Liver (tissue), 8 donors: ENCODE measurements at regions not wholly inside any gene's neighbourhood (a gene's known extent, or its start where the extent isn't known, plus 50 kb on each side); places are given as distances from the start of the nearest gene placed in this dataset.

Source experiments
- DNase-seq: peaks from one replicate; pipeline ENCODE4 v3.0.0-alpha.2; 2017; ENCODE audit warnings: low spot score
- H3K27ac ChIP-seq, 2 donors: one replicate each; pipeline ENCODE4 v1.7.0; 2013; ENCODE audit warnings: inconsistent platforms in 2 of 2, low read length in 2 of 2, control low read depth in 1 of 2, low read depth in 1 of 2, mild to moderate bottlenecking in 1 of 2
- H3K27me3 ChIP-seq, 4 donors: one replicate each; pipeline versions ENCODE4 v1.6.1 to v1.7.0; 2013; ENCODE audit warnings: low read length in 3 of 4, inconsistent platforms in 1 of 4, mild to moderate bottlenecking in 1 of 4, moderate library complexity in 1 of 4; ENCODE audit not compliant: control insufficient read depth in 4 of 4, insufficient read depth in 4 of 4
- H3K36me3 ChIP-seq, 4 donors: one replicate each; pipeline versions ENCODE4 v1.6.1 to v1.7.0; 2013; ENCODE audit warnings: low read length in 3 of 4, mild to moderate bottlenecking in 3 of 4, low read depth in 1 of 4, moderate library complexity in 1 of 4; ENCODE audit not compliant: control insufficient read depth in 4 of 4, insufficient read depth in 3 of 4
- H3K4me1 ChIP-seq, 4 donors: one replicate each; pipeline versions ENCODE4 v1.6.1 to v1.7.0; 2013; ENCODE audit warnings: low read length in 3 of 4, mild to moderate bottlenecking in 3 of 4, moderate library complexity in 1 of 4; ENCODE audit not compliant: control insufficient read depth in 4 of 4, insufficient read depth in 4 of 4
- H3K4me3 ChIP-seq, 3 donors: one replicate each; pipeline versions ENCODE4 v1.6.1 to v1.7.0; 2013; ENCODE audit warnings: low read length in 3 of 3, control low read depth in 1 of 3, low read depth in 1 of 3, mild to moderate bottlenecking in 1 of 3
- H3K9ac ChIP-seq, 2 donors: one replicate each; pipeline ENCODE4 v1.7.0; 2013; ENCODE audit warnings: low read length in 2 of 2, mild to moderate bottlenecking in 2 of 2, moderate library complexity in 2 of 2, control low read depth in 1 of 2, low read depth in 1 of 2
- H3K9me3 ChIP-seq, 4 donors: one replicate each; pipeline versions ENCODE4 v1.6.1 to v1.7.0; 2013; ENCODE audit warnings: low read length in 3 of 4; ENCODE audit not compliant: control insufficient read depth in 4 of 4
- ATF3 ChIP-seq: IDR thresholded peaks from 2 replicates; pipeline ENCODE4 v1.6.1; 2016; ENCODE audit warnings: antibody characterized with exemption
- CTCF ChIP-seq: fragments of 150-350 bp; IDR thresholded peaks from 2 replicates; pipeline ENCODE4 v1.5.1; 2017; ENCODE audit warnings: improper control_type of control experiment, low read depth, low read length; ENCODE audit not compliant: missing input control
- EGR1 ChIP-seq, 2 donors: IDR thresholded peaks; 2 replicates each; pipeline ENCODE4 v1.6.1; 2016 to 2018; ENCODE audit warnings: antibody characterized with exemption in 2 of 2, low read depth in 2 of 2
- FOXA1 ChIP-seq: IDR thresholded peaks from 2 replicates; pipeline ENCODE4 v1.6.1; 2016; ENCODE audit warnings: antibody characterized with exemption
- FOXA2 ChIP-seq: IDR thresholded peaks from 2 replicates; pipeline ENCODE4 v1.6.1; 2016; ENCODE audit warnings: antibody characterized with exemption
- GABPA ChIP-seq, 2 donors: IDR thresholded peaks in 1 of 2; conservative IDR thresholded peaks in 1 of 2; 2 replicates each; pipeline ENCODE4 v1.6.1; 2016; ENCODE audit warnings: antibody characterized with exemption in 2 of 2, mild to moderate bottlenecking in 1 of 2, moderate library complexity in 1 of 2
- HNF4A ChIP-seq, 2 donors: conservative IDR thresholded peaks; 2 replicates each; pipeline ENCODE4 v1.6.1; 2016; ENCODE audit warnings: antibody characterized with exemption in 2 of 2, mild to moderate bottlenecking in 2 of 2
- HNF4G ChIP-seq: IDR thresholded peaks from 2 replicates; pipeline ENCODE4 v1.6.1; 2016; ENCODE audit warnings: antibody characterized with exemption
- JUND ChIP-seq, 2 donors: IDR thresholded peaks; 2 replicates each; pipeline ENCODE4 v1.6.1; 2016; ENCODE audit warnings: antibody characterized with exemption in 2 of 2
- NR2F2 ChIP-seq: IDR thresholded peaks from 2 replicates; pipeline ENCODE4 v1.6.1; 2016; ENCODE audit warnings: antibody characterized with exemption
- RAD21 ChIP-seq, 2 donors: IDR thresholded peaks; 2 replicates each; pipeline ENCODE4 v1.6.1; 2016; ENCODE audit warnings: antibody characterized with exemption in 2 of 2, mild to moderate bottlenecking in 2 of 2
- REST ChIP-seq: IDR thresholded peaks from 2 replicates; pipeline ENCODE4 v1.6.1; 2016; ENCODE audit warnings: antibody characterized with exemption, mild to moderate bottlenecking
- RXRA ChIP-seq, 2 donors: IDR thresholded peaks; 2 replicates each; pipeline ENCODE4 v1.6.1; 2017 to 2018; ENCODE audit warnings: antibody characterized with exemption in 2 of 2, mild to moderate bottlenecking in 1 of 2
- SP1 ChIP-seq: IDR thresholded peaks from 2 replicates; pipeline ENCODE4 v1.6.1; 2018; ENCODE audit warnings: antibody characterized with exemption, mild to moderate bottlenecking
- TAF1 ChIP-seq: conservative IDR thresholded peaks from 2 replicates; pipeline ENCODE4 v1.6.1; 2016; ENCODE audit warnings: antibody characterized with exemption, mild to moderate bottlenecking
- YY1 ChIP-seq: IDR thresholded peaks from 2 replicates; pipeline ENCODE4 v1.6.1; 2016; ENCODE audit warnings: antibody characterized with exemption, mild to moderate bottlenecking
- ZBTB33 ChIP-seq: IDR thresholded peaks from 2 replicates; pipeline ENCODE4 v1.6.1; 2016; ENCODE audit warnings: antibody characterized with exemption
- WGBS: extraction: QIAGEN DNeasy Blood & Tissue Kit; methylation state at CpG from one replicate; pipeline ENCODE4 v1.1.7; 2013; 5-methylcytosine and 5-hydroxymethylcytosine counted together
- donor health status: healthy.
- donor health status: healthy.
- donor health status: healthy.
- donor health status: healthy.
- donor health status: healthy.

GRCh38 chr17:78299049-78299448 lies 60.8 kb downstream of the SOCS3 start:
- Histone ChIP-seq H3K4me3 (no peak overlapping the region), H3K27me3 (no peaks in the 10 kb centered on the region), H3K9ac (no peak overlapping the region), H3K4me1 (no peaks in the 10 kb centered on the region), H3K36me3 (no peaks in the 10 kb centered on the region), H3K27ac (no peak overlapping the region), H3K9me3 (no peaks in the 10 kb centered on the region)
- TF ChIP-seq GABPA (IDR thresholded peaks at IDR 0.05 in 1 of 2, conservative IDR thresholded peaks at IDR 0.05 in 1 of 2) (no peak), REST (no peak), CTCF (no peak), EGR1 (IDR thresholded peaks at IDR 0.05; ENCODE audit: low read depth in 2 of 2) (no peak), YY1 (no peak), FOXA2 (no peak), TAF1 (no peak), ATF3 (no peak), SP1 (no peak), ZBTB33 (no peak), JUND (IDR thresholded peaks at IDR 0.05) (no peak), RAD21 (IDR thresholded peaks at IDR 0.05) (no peak), FOXA1 (no peak), HNF4A (conservative IDR thresholded peaks at IDR 0.05) (no peak), NR2F2 (no peak), HNF4G (no peak), RXRA (IDR thresholded peaks at IDR 0.05) (no peak)
- no peak for DNase-seq
- WGBS, result 88% methylated on average over 11 of the region's 11 CpGs

GRCh38 chr17:78294776-78295175 lies 63.3 kb downstream of the TMEM235 start:
- Histone ChIP-seq H3K27ac (no peak overlapping the region), H3K4me3 (no peak overlapping the region), H3K9me3 (no peaks in the 10 kb centered on the region), H3K9ac (no peak overlapping the region), H3K4me1 (peaks cover 9 to 34% (median 27%) of the 10 kb centered on the region in 4 donors), H3K27me3 (no peaks in the 10 kb centered on the region), H3K36me3 (no peaks in the 10 kb centered on the region)
- WGBS, result 91% methylated on average over 15 of the region's 15 CpGs
- TF ChIP-seq YY1, result no peak
- TF ChIP-seq FOXA1, result no peak
- TF ChIP-seq ATF3, result no peak
- no peak for DNase-seq
